NCI-H345 treated with DMSO at 0.1 percent for 48 hours (cell line): ENCODE measurements at regions not wholly inside any gene's neighbourhood (a gene's known extent, or its start where the extent isn't known, plus 50 kb on each side); places are given as distances from the start of the nearest gene placed in this dataset.
"Not testable (repeated sequence)": the region's sequence is repeated elsewhere in the genome, so short reads cannot be mapped to it uniquely, and the experiment has no call there.

Source experiments
- DNase-seq: peaks from one replicate; lab custom pipeline; 2025; ENCODE audit not compliant: unreplicated experiment; lab: John Stamatoyannopoulos, UW

- no peak for DNase-seq
These were observed 130.4 kb upstream of the MON1B start for GRCh38 chr16:77060614-77061013.

DNA sequence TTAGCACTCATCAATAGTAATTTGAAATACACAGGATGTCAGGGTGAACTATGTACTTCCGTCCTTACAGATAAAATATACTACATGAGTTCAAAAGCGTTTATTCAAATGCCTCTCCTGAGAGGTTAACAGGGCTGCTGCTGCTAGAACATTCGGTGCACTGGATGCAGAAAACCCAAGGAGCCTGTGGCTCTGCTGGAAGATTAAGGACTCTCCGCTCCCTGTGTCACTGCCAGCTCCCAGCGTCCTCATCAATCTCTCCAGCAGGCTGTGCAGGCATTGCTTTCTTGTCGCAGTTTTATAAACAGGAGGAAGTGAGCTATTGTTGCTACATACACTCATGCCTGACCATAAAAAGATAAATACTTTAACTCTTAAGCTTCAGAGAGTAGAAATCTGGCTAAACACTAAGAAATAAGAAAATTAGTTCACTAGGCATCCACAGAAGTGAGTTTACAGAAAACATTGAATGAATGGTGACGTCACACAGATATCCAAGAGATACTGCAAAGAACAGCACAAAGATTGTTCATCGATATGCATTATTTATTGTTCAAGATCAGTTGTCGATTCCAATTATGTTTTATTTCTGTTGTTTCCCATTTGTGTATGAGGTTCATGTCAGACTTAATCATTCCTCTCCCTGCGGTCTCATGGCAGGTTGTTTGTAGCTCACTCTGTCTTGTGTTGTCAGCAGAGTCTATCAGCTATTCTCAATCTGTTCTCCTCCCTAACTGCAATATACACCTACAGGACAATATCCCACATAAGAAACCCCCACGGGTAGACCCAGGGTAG lies 127.9 kb upstream of the MON1B start:
- DNase-seq: no peak

DNA sequence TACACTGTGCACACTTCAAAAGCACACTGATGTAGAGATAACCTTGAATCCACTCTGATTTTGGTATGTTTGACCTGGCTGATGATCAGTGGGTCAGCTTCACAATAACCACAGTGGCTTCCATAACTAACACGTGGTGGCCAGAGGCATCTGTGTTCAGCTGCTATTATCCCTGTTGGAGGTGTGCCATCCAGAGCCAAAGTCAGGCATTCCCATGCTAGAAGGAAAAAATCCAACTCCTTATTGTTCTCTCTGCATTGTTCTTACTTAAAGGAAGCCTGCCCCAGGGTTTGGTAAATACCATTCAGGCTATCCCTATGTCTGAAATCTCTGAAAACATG lies 127.3 kb upstream of the MON1B start:
- no peak for DNase-seq

DNA sequence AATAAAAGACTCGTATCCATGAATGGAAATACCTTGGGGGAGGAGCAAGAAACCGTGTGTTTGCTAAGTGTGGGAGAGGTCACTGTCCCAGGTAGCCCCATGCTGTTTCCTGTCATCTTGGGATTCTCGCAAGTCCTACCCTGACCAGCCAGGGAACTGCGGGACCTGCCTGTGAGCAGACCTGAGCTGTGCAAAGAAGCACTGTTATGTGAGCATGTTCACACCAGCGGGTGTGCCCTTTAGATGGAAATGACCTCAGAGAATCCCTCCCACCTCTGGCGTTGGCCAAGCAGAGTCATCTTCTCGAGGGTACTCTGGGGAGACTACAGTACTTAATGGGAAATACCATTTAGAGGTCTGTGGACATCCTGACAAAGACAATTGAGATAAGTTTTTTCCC lies 127.0 kb upstream of the MON1B start:
- no peak for DNase-seq

DNA sequence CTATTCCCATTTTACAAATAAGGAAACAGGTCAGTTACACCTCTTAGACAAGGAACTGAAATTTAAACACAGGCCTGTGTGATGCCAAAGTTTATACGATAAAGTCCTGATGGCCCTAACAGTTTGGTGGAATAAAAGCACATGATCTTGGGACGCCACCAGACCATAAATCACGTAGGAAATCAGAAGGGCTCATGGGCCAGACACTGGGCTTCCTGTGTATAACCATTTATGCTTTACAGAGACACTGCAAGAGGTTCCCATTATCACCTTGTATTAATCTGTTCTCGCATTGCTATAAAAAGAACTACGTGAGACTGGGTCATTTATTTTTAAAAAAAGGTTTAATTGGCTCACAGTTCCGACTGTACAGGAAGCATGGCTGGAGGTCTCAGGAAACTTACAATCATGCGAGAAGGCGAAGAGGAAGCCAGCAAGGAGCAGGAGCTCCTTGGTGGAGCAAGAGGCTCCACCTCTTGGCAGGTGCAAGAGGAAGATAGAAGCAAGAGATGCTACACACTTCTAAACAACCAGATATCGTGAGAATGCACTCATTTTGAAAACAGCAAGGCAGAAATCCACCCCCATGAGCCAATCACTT lies 124.0 kb upstream of the MON1B start:
- DNase-seq: no peak

- no peak for DNase-seq
These were observed 123.1 kb upstream of the MON1B start for GRCh38 chr16:77067900-77068299.

GRCh38 chr16:77068402-77068801 lies 122.6 kb upstream of the MON1B start:
- DNase-seq: no peak

- DNase-seq: no peak
These were observed 121.1 kb upstream of the MON1B start for GRCh38 chr16:77069929-77070328.

DNA sequence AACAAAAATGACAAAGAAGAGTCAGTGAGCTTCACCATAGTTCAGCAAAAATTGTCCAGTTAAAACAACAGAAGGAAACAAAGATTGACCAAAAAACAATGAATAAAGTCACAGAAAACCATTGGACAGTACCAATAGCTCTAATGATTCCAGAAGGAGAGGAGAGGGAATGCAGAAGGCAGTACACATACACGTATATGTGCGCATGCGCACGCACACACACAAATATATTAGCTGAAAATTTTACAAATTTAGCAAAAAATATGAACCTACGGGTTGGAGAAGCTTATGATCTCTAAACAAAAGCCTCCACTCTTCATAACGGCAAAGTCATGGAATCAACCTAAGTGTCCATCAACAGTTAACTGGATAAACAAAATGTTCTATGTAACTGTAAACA lies 120.3 kb upstream of the MON1B start:
- no peak for DNase-seq

GRCh38 chr16:77076839-77077238 lies 114.2 kb upstream of the MON1B start:
- DNase-seq: no peak

DNA sequence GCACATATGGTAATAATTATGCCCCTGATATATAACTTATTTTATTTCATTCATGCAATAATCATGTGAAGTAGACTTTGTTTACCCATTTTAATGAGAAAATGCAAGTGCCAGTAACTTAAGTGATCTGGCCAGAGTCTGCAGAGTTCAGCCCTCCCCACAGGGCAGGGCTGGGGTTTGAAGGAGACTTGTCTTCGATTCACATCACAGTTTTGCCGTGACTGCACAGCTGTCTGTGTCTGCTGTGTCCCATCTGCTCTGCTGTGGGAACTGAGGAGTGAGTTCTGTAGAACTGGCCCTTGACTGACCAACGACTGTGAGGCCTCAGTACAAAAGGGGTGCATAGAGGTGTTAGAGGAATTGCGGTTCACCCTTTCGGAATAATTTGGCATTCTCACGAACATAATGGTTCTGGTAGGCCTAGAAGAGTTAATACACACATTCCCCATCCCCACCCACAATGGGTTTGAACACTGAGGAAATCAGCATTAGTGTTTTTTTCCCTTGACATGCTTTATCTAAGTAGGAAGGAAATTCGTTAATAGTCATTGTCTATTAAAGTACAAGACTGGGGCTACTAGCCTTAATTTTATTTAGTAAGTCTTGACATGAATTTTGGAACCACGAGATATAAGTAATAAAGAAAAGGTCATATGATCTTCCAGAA lies 113.6 kb upstream of the MON1B start:
- no peak for DNase-seq

DNA sequence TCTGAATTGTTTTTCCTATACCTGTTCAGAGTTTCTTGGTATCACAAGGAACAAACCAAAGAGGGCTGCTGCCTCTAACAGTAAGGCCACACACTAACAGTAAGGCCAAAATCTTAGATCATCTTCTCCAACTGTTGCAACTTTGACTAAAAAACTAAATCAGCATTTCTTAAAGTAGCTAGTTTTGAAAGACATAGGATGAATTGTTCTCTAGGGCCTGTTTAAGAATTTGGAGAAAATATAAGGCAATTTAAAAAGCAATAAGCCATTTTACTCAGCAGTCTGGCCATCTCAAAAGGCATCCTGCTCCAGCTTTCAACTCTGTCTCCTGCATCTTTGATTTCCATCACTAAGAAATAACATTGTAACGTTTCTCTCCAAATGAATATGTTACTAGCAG lies 105.0 kb upstream of the MON1B start:
- no peak for DNase-seq

GRCh38 chr16:77090062-77090461 lies 100.9 kb upstream of the MON1B start:
- no peak for DNase-seq

- no peak for DNase-seq
These were observed 97.7 kb upstream of the MON1B start for GRCh38 chr16:77093309-77093708.

- no peak for DNase-seq
These were observed 97.0 kb upstream of the MON1B start for GRCh38 chr16:77093999-77094398.

DNA sequence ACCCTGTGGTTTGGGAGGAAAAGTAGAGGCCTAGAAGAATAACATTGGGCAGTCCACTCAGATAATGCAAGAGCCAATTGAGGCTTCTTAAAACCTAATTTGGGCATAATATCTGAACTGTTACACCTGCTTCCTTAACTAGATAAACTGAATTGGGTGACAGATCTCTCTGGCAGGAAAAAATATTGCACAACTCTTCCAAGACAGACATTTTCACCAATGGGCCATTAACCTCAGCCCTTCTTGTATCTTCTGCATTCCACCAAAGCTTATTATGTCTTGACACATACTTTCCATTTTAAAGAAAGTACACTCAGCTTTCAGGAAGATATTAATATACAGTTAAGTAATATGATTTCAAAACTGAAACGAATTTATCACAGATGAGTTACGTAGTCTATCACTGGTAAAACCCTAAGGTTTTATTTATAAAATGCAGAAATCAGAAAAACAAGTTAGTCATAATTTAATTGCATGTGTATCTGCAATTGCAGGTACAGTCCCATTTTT lies 79.9 kb upstream of the MON1B start:
- DNase-seq: no peak

DNA sequence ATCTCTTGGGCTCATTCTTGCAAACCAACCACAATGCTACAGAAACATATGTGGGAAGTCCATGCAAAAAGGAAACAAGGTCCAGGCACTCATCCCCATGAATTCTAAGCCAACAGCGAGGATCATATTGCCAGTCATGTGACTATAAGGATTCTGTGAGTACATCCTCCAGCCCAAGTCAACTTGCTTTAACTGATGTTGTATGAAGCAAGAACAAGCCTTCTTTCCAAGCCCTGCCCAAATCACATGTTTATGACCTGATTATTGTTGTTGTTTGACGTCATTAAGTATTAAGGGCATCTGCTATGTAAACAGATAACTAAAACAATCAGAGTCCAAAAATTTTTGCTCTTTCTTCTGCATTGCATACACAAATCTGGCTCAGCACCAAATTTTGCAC lies 78.2 kb upstream of the MON1B start:
- DNase-seq: no peak

DNA sequence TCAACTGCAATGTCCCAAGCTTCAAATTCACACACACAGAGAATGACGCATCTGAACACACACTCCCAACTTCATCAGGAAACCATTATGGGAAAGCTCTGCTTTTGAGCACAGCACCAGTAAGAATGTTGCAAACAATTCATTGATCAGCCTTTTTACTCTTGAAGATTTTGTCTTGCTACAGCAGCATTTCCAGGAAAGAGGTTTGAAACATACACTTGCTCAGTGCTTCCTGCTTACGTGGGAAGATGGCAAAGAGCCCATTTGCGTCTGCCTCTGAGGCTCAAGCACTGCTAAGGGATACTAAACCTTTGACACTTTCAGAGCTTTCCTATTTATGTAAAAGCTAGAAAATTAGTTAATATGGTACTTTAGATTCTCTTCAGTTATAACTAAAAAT lies 77.2 kb upstream of the MON1B start:
- no peak for DNase-seq

DNA sequence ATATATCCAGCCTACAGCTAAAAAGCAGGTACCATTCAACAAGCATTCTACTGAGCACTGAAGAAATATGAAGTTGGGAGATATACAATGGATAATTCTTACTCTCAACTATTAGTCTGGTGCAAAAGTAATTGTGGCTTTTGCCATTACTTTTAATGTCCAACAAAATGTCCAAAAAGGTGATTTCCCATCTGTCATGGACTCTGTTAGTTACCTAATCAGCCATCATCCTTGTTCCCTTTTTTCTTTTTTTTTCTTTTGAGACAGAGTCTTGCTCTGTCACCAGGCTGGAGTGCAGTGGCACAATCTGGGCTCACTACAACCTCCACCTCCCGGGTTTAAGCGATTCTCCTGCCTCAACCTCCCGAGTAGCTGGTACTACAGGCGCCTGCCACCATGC lies 76.6 kb upstream of the MON1B start:
- not testable (repeated sequence) for DNase-seq

DNA sequence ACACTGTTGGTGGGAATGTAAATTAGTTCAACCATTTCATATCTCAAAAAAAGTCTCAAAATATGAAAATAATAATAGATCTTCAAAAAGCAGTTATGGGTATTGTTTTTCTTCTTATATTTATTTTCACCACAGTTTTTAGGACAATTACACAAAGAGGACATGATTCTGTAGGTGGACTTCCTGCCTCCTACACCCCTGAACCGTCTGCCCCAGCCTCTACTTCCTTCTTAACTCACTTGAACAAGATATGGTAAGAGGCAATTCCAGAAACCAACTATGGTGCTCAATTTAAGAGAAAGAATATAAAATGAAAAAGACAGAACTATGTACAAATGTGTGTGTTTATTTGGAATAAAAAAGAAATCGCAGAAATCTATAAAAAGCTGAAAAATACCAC lies 74.1 kb upstream of the MON1B start:
- no peak for DNase-seq

- DNase-seq: no peak
These were observed 73.3 kb upstream of the MON1B start for GRCh38 chr16:77117707-77118106.

DNA sequence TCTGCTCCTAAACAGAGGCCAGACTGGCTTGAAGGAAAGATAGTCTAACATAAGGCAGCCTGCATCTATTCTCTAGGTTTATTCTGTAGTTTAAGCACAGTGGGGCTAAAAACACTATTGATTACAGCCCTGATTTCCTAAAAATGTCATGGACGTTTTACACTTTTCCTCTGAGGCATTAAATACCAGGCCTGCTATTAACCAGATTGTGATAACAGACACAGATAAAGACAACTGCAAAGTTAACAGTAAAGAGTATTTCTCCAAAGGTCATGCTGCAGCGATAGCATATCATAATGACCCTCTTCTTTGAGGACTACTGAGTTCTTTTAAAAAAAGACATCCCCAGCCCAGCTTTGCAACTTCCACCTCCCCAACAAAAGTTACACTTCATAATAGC lies 59.6 kb upstream of the MON1B start:
- no peak for DNase-seq
